ENCODE measurements at regions not wholly inside any gene's neighbourhood (a gene's known extent, or its start where the extent isn't known, plus 50 kb on each side); places are given as distances from the start of the nearest gene placed in this dataset.

DNA sequence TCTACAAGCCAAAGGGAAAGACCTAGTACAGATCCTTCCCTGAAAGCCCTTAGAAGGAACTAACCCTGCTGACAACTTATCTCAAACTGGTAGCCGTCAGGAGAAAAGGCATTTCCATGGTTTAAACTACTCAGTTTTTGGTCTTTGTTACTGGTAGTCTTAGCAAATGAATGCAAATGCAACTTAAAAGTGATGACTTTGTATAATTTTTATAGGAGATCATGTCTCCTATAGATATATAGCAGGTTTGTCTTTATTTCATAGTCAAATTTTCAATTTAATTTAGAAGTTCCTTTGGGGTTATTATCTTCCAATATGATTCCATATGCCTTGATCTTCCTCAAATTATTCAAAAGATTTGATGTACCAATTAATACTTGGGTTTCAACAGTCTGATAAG, 1173.0 kb upstream of the CNTN5 start:
- TF ChIP-seq, protein P1, sequence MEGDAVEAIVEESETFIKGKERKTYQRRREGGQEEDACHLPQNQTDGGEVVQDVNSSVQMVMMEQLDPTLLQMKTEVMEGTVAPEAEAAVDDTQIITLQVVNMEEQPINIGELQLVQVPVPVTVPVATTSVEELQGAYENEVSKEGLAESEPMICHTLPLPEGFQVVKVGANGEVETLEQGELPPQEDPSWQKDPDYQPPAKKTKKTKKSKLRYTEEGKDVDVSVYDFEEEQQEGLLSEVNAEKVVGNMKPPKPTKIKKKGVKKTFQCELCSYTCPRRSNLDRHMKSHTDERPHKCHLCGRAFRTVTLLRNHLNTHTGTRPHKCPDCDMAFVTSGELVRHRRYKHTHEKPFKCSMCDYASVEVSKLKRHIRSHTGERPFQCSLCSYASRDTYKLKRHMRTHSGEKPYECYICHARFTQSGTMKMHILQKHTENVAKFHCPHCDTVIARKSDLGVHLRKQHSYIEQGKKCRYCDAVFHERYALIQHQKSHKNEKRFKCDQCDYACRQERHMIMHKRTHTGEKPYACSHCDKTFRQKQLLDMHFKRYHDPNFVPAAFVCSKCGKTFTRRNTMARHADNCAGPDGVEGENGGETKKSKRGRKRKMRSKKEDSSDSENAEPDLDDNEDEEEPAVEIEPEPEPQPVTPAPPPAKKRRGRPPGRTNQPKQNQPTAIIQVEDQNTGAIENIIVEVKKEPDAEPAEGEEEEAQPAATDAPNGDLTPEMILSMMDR (IDR thresholded peaks at IDR 0.05), result no peak
- TF ChIP-seq EP300 (IDR thresholded peaks at IDR 0.05) (no peak), POLR2A (IDR thresholded peaks at IDR 0.05) (no peak)
